GM21529 (cell line): ENCODE measurements at regions not wholly inside any gene's neighbourhood (a gene's known extent, or its start where the extent isn't known, plus 50 kb on each side); places are given as distances from the start of the nearest gene placed in this dataset.
"Not testable (repeated sequence)": the region's sequence is repeated elsewhere in the genome, so short reads cannot be mapped to it uniquely, and the experiment has no call there.

Source experiments
- ATAC-seq: cut with Tn5 transposase; IDR thresholded peaks from one replicate; pipeline ENCODE4 v1.9.1; 2021; ENCODE audit not compliant: unreplicated experiment

GRCh38 chrX:39427492-39427891, 626.2 kb downstream of the MID1IP1 start:
- no peak for ATAC-seq

GRCh38 chrX:39427906-39428305, 626.6 kb downstream of the MID1IP1 start:
- no peak for ATAC-seq

- ATAC-seq, result no peak
These were observed 629.3 kb downstream of the MID1IP1 start for GRCh38 chrX:39430551-39430950.

GRCh38 chrX:39431893-39432292, 630.6 kb downstream of the MID1IP1 start:
- no peak for ATAC-seq

- ATAC-seq, result not testable (repeated sequence)
These were observed 633.4 kb downstream of the MID1IP1 start for GRCh38 chrX:39434671-39435070.

- ATAC-seq, result not testable (repeated sequence)
These were observed 635.3 kb downstream of the MID1IP1 start for GRCh38 chrX:39436538-39436937.

GRCh38 chrX:39437670-39438441, 636.6 kb downstream of the MID1IP1 start:
- ATAC-seq, result no peak

GRCh38 chrX:39438603-39439602, 637.6 kb downstream of the MID1IP1 start:
- no peak for ATAC-seq

GRCh38 chrX:39439906-39440798, 638.9 kb downstream of the MID1IP1 start:
- peak; percentile 73 for ATAC-seq

- peak; percentile 17 for ATAC-seq
These were observed 639.6 kb downstream of the MID1IP1 start for GRCh38 chrX:39440799-39441284.

GRCh38 chrX:39442332-39442731, 641.1 kb downstream of the MID1IP1 start:
- ATAC-seq, result peak; percentile 45

GRCh38 chrX:39443240-39443639, 642.0 kb downstream of the MID1IP1 start:
- no peak for ATAC-seq

GRCh38 chrX:39445336-39445735, 644.1 kb downstream of the MID1IP1 start:
- ATAC-seq, result no peak

- no peak for ATAC-seq
These were observed 648.1 kb downstream of the MID1IP1 start for GRCh38 chrX:39449352-39449751.

- ATAC-seq, result no peak
These were observed 647.4 kb downstream of the BCOR start for GRCh38 chrX:39450234-39450977.

- ATAC-seq, result no peak
These were observed 646.7 kb downstream of the BCOR start for GRCh38 chrX:39451046-39451445.

GRCh38 chrX:39452401-39452800, 645.4 kb downstream of the BCOR start:
- ATAC-seq, result no peak

GRCh38 chrX:39453889-39454621, 643.7 kb downstream of the BCOR start:
- no peak for ATAC-seq

- no peak for ATAC-seq
These were observed 640.7 kb downstream of the BCOR start for GRCh38 chrX:39456894-39457604.
